ENCODE measurements at regions not wholly inside any gene's neighbourhood (a gene's known extent, or its start where the extent isn't known, plus 50 kb on each side); places are given as distances from the start of the nearest gene placed in this dataset.

- H3K4me1 ChIP-seq (ENCODE audit: insufficient read depth, low read length): 0 out of 2 replicates have a peak, but pooled peaks cover 6% of the 10 kb centered on the region
- H3K9ac ChIP-seq (ENCODE audit: low read depth, low read length): no peak overlapping the region
- no peaks in the 10 kb centered on the region for H3K9me3 ChIP-seq (ENCODE audit: insufficient read depth, low read depth, low read length)
- H3K27me3 ChIP-seq (ENCODE audit: insufficient read depth, low read length): no peaks in the 10 kb centered on the region
- H3K36me3 ChIP-seq (ENCODE audit: insufficient read depth, low read length): no peaks in the 10 kb centered on the region
- H3K27ac ChIP-seq (ENCODE audit: low read depth, low read length): no peak overlapping the region
- no peak overlapping the region for H3K4me3 ChIP-seq (ENCODE audit: low read length)
Measured at GRCh38 chr9:115900698-115901097, 252.9 kb upstream of the PAPPA start.

GRCh38 chr9:115910959-115911358 is 242.6 kb upstream of the PAPPA start:
- no peak overlapping the region for H3K27ac ChIP-seq (ENCODE audit: low read depth, low read length)
- no peaks in the 10 kb centered on the region for H3K9me3 ChIP-seq (ENCODE audit: insufficient read depth, low read depth, low read length)
- no peaks in the 10 kb centered on the region for H3K27me3 ChIP-seq (ENCODE audit: insufficient read depth, low read length)
- H3K4me1 ChIP-seq (ENCODE audit: insufficient read depth, low read length): no peaks in the 10 kb centered on the region
- H3K9ac ChIP-seq (ENCODE audit: low read depth, low read length): no peak overlapping the region
- 96% methylated on average over 2 of the region's 2 CpGs for WGBS
- H3K4me3 ChIP-seq (ENCODE audit: low read length): no peak overlapping the region
- H3K36me3 ChIP-seq (ENCODE audit: insufficient read depth, low read length): no peaks in the 10 kb centered on the region

- WGBS: 93% methylated on average over 3 of the region's 4 CpGs
Measured at GRCh38 chr9:115912086-115912485, 241.5 kb upstream of the PAPPA start.

GRCh38 chr9:115913696-115914095 is 239.9 kb upstream of the PAPPA start:
- Histone ChIP-seq H3K9ac (ENCODE audit: low read depth, low read length) (no peak overlapping the region), H3K27ac (ENCODE audit: low read depth, low read length) (no peak overlapping the region), H3K4me3 (ENCODE audit: low read length) (no peak overlapping the region), H3K9me3 (ENCODE audit: insufficient read depth, low read depth, low read length) (no peaks in the 10 kb centered on the region), H3K36me3 (ENCODE audit: insufficient read depth, low read length) (no peaks in the 10 kb centered on the region), H3K27me3 (ENCODE audit: insufficient read depth, low read length) (no peaks in the 10 kb centered on the region), H3K4me1 (ENCODE audit: insufficient read depth, low read length) (no peaks in the 10 kb centered on the region)
- 98% methylated on average over 3 of the region's 3 CpGs for WGBS

More at GRCh38 chr9:115912086-115912485, 241.5 kb upstream of the PAPPA start:
- Histone ChIP-seq H3K36me3 (ENCODE audit: insufficient read depth, low read length) (no peaks in the 10 kb centered on the region), H3K4me1 (ENCODE audit: insufficient read depth, low read length) (no peaks in the 10 kb centered on the region), H3K27ac (ENCODE audit: low read depth, low read length) (no peak overlapping the region), H3K9me3 (ENCODE audit: insufficient read depth, low read depth, low read length) (no peaks in the 10 kb centered on the region), H3K4me3 (ENCODE audit: low read length) (no peak overlapping the region), H3K27me3 (ENCODE audit: insufficient read depth, low read length) (no peaks in the 10 kb centered on the region), H3K9ac (ENCODE audit: low read depth, low read length) (no peak overlapping the region)

GRCh38 chr9:115914291-115914690 is 239.3 kb upstream of the PAPPA start:
- 93% methylated on average over 5 of the region's 5 CpGs for WGBS
- Histone ChIP-seq H3K27me3 (ENCODE audit: insufficient read depth, low read length) (no peaks in the 10 kb centered on the region), H3K36me3 (ENCODE audit: insufficient read depth, low read length) (no peaks in the 10 kb centered on the region)

GRCh38 chr9:115921301-115921700 is 232.3 kb upstream of the PAPPA start:
- WGBS: 94% methylated on average over 8 of the region's 8 CpGs
- Histone ChIP-seq H3K27me3 (ENCODE audit: insufficient read depth, low read length) (no peaks in the 10 kb centered on the region), H3K9ac (ENCODE audit: low read depth, low read length) (no peak overlapping the region), H3K36me3 (ENCODE audit: insufficient read depth, low read length) (no peaks in the 10 kb centered on the region), H3K9me3 (ENCODE audit: insufficient read depth, low read depth, low read length) (no peaks in the 10 kb centered on the region), H3K4me1 (ENCODE audit: insufficient read depth, low read length) (no peaks in the 10 kb centered on the region), H3K27ac (ENCODE audit: low read depth, low read length) (no peak overlapping the region), H3K4me3 (ENCODE audit: low read length) (no peak overlapping the region)

More at GRCh38 chr9:115914291-115914690, 239.3 kb upstream of the PAPPA start:
- Histone ChIP-seq H3K9ac (ENCODE audit: low read depth, low read length) (no peak overlapping the region), H3K27ac (ENCODE audit: low read depth, low read length) (no peak overlapping the region), H3K4me1 (ENCODE audit: insufficient read depth, low read length) (no peaks in the 10 kb centered on the region), H3K4me3 (ENCODE audit: low read length) (no peak overlapping the region), H3K9me3 (ENCODE audit: insufficient read depth, low read depth, low read length) (no peaks in the 10 kb centered on the region)

- Histone ChIP-seq H3K9me3 (ENCODE audit: insufficient read depth, low read depth, low read length) (no peaks in the 10 kb centered on the region), H3K27me3 (ENCODE audit: insufficient read depth, low read length) (no peaks in the 10 kb centered on the region), H3K27ac (ENCODE audit: low read depth, low read length) (no peak overlapping the region), H3K4me1 (ENCODE audit: insufficient read depth, low read length) (no peaks in the 10 kb centered on the region), H3K4me3 (ENCODE audit: low read length) (no peak overlapping the region), H3K9ac (ENCODE audit: low read depth, low read length) (no peak overlapping the region), H3K36me3 (ENCODE audit: insufficient read depth, low read length) (no peaks in the 10 kb centered on the region)
- 75% methylated on average over 3 of the region's 3 CpGs for WGBS
Measured at GRCh38 chr9:115922444-115922843, 231.1 kb upstream of the PAPPA start.

- H3K4me1 ChIP-seq (ENCODE audit: insufficient read depth, low read length): no peaks in the 10 kb centered on the region
- H3K27me3 ChIP-seq (ENCODE audit: insufficient read depth, low read length): no peaks in the 10 kb centered on the region
- no peak overlapping the region for H3K27ac ChIP-seq (ENCODE audit: low read depth, low read length)
- H3K4me3 ChIP-seq (ENCODE audit: low read length): no peak overlapping the region
- H3K9ac ChIP-seq (ENCODE audit: low read depth, low read length): no peak overlapping the region
- WGBS: 59% methylated on average over 1 of the region's 1 CpG
- no peaks in the 10 kb centered on the region for H3K36me3 ChIP-seq (ENCODE audit: insufficient read depth, low read length)
- no peaks in the 10 kb centered on the region for H3K9me3 ChIP-seq (ENCODE audit: insufficient read depth, low read depth, low read length)
Measured at GRCh38 chr9:115923410-115923809, 230.2 kb upstream of the PAPPA start.

- Histone ChIP-seq H3K4me1 (ENCODE audit: insufficient read depth, low read length) (no peaks in the 10 kb centered on the region), H3K9ac (ENCODE audit: low read depth, low read length) (no peak overlapping the region), H3K27ac (ENCODE audit: low read depth, low read length) (no peak overlapping the region), H3K4me3 (ENCODE audit: low read length) (no peak overlapping the region), H3K27me3 (ENCODE audit: insufficient read depth, low read length) (no peaks in the 10 kb centered on the region), H3K9me3 (ENCODE audit: insufficient read depth, low read depth, low read length) (no peaks in the 10 kb centered on the region), H3K36me3 (ENCODE audit: insufficient read depth, low read length) (no peaks in the 10 kb centered on the region)
- WGBS: 86% methylated on average over 5 of the region's 5 CpGs
Measured at GRCh38 chr9:115923903-115924668, 229.5 kb upstream of the PAPPA start.

- Histone ChIP-seq H3K4me1 (ENCODE audit: insufficient read depth, low read length) (no peaks in the 10 kb centered on the region), H3K4me3 (ENCODE audit: low read length) (no peak overlapping the region), H3K36me3 (ENCODE audit: insufficient read depth, low read length) (no peaks in the 10 kb centered on the region), H3K9me3 (ENCODE audit: insufficient read depth, low read depth, low read length) (no peaks in the 10 kb centered on the region), H3K27me3 (ENCODE audit: insufficient read depth, low read length) (no peaks in the 10 kb centered on the region), H3K27ac (ENCODE audit: low read depth, low read length) (no peak overlapping the region), H3K9ac (ENCODE audit: low read depth, low read length) (no peak overlapping the region)
Measured at GRCh38 chr9:115924669-115924987, 229.0 kb upstream of the PAPPA start.

- Histone ChIP-seq H3K27ac (ENCODE audit: low read depth, low read length) (no peak overlapping the region), H3K36me3 (ENCODE audit: insufficient read depth, low read length) (no peaks in the 10 kb centered on the region), H3K9ac (ENCODE audit: low read depth, low read length) (no peak overlapping the region), H3K4me1 (ENCODE audit: insufficient read depth, low read length) (no peaks in the 10 kb centered on the region), H3K27me3 (ENCODE audit: insufficient read depth, low read length) (no peaks in the 10 kb centered on the region), H3K4me3 (ENCODE audit: low read length) (no peak overlapping the region), H3K9me3 (ENCODE audit: insufficient read depth, low read depth, low read length) (no peaks in the 10 kb centered on the region)
- WGBS: 71% methylated on average over 2 of the region's 2 CpGs
Measured at GRCh38 chr9:115925424-115925823, 228.2 kb upstream of the PAPPA start.

GRCh38 chr9:115930472-115930871 is 223.1 kb upstream of the PAPPA start:
- H3K27me3 ChIP-seq (ENCODE audit: insufficient read depth, low read length): no peaks in the 10 kb centered on the region
- H3K36me3 ChIP-seq (ENCODE audit: insufficient read depth, low read length): no peaks in the 10 kb centered on the region
- no peaks in the 10 kb centered on the region for H3K9me3 ChIP-seq (ENCODE audit: insufficient read depth, low read depth, low read length)
- no peak overlapping the region for H3K4me3 ChIP-seq (ENCODE audit: low read length)
- no peak overlapping the region for H3K9ac ChIP-seq (ENCODE audit: low read depth, low read length)
- no peaks in the 10 kb centered on the region for H3K4me1 ChIP-seq (ENCODE audit: insufficient read depth, low read length)
- no peak overlapping the region for H3K27ac ChIP-seq (ENCODE audit: low read depth, low read length)
